HG03460 (cell line): ENCODE measurements at regions not wholly inside any gene's neighbourhood (a gene's known extent, or its start where the extent isn't known, plus 50 kb on each side); places are given as distances from the start of the nearest gene placed in this dataset.

Experiments used
- ATAC-seq: cut with Tn5 transposase; IDR thresholded peaks from one replicate; pipeline ENCODE4 v1.9.1; 2021; ENCODE audit not compliant: unreplicated experiment

- no peak for ATAC-seq
Measured at GRCh38 chr6:40946738-40947301, 92.2 kb downstream of the UNC5CL start.

GRCh38 chr6:40937491-40937890 is 101.5 kb downstream of the UNC5CL start:
- ATAC-seq, result no peak

- no peak for ATAC-seq
Measured at GRCh38 chr6:40936818-40937251, 102.2 kb downstream of the UNC5CL start.

GRCh38 chr6:40933864-40934263 is 105.2 kb downstream of the UNC5CL start:
- no peak for ATAC-seq

- no peak for ATAC-seq
Measured at GRCh38 chr6:40932953-40933352, 106.1 kb downstream of the UNC5CL start.

- ATAC-seq, result no peak
Measured at GRCh38 chr6:40932366-40932765, 106.7 kb downstream of the UNC5CL start.

- ATAC-seq, result no peak
Measured at GRCh38 chr6:40931931-40932330, 107.1 kb downstream of the UNC5CL start.

- ATAC-seq, result no peak
Measured at GRCh38 chr6:40930555-40930954, 108.5 kb downstream of the UNC5CL start.

GRCh38 chr6:40930045-40930444 is 109.0 kb downstream of the UNC5CL start:
- no peak for ATAC-seq

GRCh38 chr6:40929176-40929575 is 109.8 kb downstream of the UNC5CL start:
- no peak for ATAC-seq

GRCh38 chr6:40928763-40929162 is 110.3 kb downstream of the UNC5CL start:
- no peak for ATAC-seq

- no peak for ATAC-seq
Measured at GRCh38 chr6:40928307-40928706, 110.7 kb downstream of the UNC5CL start.

- ATAC-seq, result no peak
Measured at GRCh38 chr6:40925341-40925740, 113.7 kb downstream of the UNC5CL start.

GRCh38 chr6:40924839-40925238 is 114.2 kb downstream of the UNC5CL start:
- no peak for ATAC-seq

- no peak for ATAC-seq
Measured at GRCh38 chr6:40923880-40924279, 115.1 kb downstream of the UNC5CL start.

- no peak for ATAC-seq
Measured at GRCh38 chr6:40923326-40923725, 115.7 kb downstream of the UNC5CL start.

- ATAC-seq, result no peak
Measured at GRCh38 chr6:40922281-40922680, 116.7 kb downstream of the UNC5CL start.

GRCh38 chr6:40918040-40918651 is 120.9 kb downstream of the UNC5CL start:
- no peak for ATAC-seq

GRCh38 chr6:40917603-40918002 is 121.4 kb downstream of the UNC5CL start:
- no peak for ATAC-seq

- ATAC-seq, result no peak
Measured at GRCh38 chr6:40916845-40917244, 122.2 kb downstream of the UNC5CL start.

GRCh38 chr6:40915165-40915564 is 123.9 kb downstream of the UNC5CL start:
- no peak for ATAC-seq

- ATAC-seq, result no peak
Measured at GRCh38 chr6:40914005-40914404, 125.0 kb downstream of the UNC5CL start.
